ENCODE measurements at regions not wholly inside any gene's neighbourhood (a gene's known extent, or its start where the extent isn't known, plus 50 kb on each side); places are given as distances from the start of the nearest gene placed in this dataset.

DNA sequence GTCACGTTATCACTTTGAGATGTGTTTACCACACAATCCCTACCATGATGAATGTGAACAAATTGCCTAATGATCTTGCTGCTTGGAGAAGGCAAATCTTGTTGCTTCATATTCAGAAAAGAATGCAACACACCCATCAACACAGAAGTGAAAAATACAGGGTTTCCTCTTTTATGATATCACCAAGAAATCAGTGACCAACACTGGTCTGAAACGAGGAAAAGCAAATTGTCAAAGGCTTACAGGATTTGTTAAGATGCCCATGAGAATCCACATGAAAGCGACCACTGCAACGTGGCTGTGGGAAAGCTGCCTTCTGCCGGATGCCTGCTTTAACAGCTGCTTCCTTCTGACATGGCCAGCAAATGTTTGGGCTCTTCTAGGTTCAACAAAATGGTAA lies 397.6 kb upstream of the LRATD1 start:
- intact Hi-C loops (cut with micrococcal nuclease), result no loop called here
- CTCF ChIA-PET, result no interaction called here

DNA sequence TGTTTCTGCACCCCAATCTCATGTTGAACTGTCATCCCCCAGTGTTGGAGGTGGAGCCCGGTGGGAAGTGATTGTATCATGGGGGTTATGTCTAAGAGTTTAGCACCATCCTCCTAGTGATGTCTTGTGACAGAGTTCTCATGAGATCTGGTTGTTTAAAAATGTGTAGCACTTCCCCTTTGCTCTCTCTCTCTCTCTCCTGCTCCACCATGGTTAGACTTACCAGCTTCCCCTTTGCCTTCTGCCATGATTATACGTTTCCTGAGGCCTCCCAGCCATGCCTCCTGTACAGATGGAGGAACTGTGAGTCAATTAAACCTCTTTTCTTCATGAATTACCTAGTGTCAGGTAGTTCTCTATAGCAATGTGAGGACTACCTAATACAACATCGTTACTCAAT lies 396.9 kb upstream of the LRATD1 start:
- H3K36me3 Mint-ChIP-seq (ENCODE audit: low read depth), result no peaks in the 10 kb centered on the region
- H3K4me1 Mint-ChIP-seq (ENCODE audit: low read depth), result no peaks in the 10 kb centered on the region
- H3K9me3 Mint-ChIP-seq, result no peaks in the 10 kb centered on the region
- no peak overlapping the region for H3K27ac Mint-ChIP-seq
- CTCF ChIA-PET, result no interaction called here
- no peak for DNase-seq
- no peak overlapping the region for H3K4me3 Mint-ChIP-seq
- H3K27me3 Mint-ChIP-seq (ENCODE audit: low read depth), result no peaks in the 10 kb centered on the region
- intact Hi-C loops (cut with micrococcal nuclease), result no loop called here

More for the DNA sequence above, 397.6 kb upstream of the LRATD1 start:
- Mint-ChIP-seq H3K27me3 (ENCODE audit: low read depth) (no peaks in the 10 kb centered on the region), H3K4me3 (no peak overlapping the region), H3K9me3 (no peaks in the 10 kb centered on the region), H3K36me3 (ENCODE audit: low read depth) (no peaks in the 10 kb centered on the region), H3K27ac (no peak overlapping the region), H3K4me1 (ENCODE audit: low read depth) (no peaks in the 10 kb centered on the region)
- DNase-seq, result no peak

DNA sequence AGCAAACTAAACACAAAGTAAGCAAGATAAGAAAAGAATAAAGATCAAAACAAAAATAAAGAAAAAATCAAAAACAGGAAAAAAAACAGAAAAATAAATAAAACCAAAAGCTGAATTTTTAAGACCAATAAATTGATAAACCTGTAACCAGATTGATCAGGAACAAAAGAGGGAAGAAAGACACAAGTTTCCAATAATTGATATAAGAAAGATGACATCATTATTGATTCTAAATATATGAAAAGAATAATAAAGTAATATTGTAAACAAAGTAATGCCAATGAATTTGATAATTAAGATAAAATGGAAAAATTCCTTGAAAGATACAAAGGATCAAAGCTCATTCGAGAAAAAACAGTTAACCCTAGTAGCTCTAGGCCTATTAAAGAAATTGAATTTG lies 394.6 kb upstream of the LRATD1 start:
- DNase-seq, result no peak
- intact Hi-C loops (cut with micrococcal nuclease), result no loop called here
- CTCF ChIA-PET, result no interaction called here
- H3K27ac Mint-ChIP-seq, result no peak overlapping the region
- no peaks in the 10 kb centered on the region for H3K4me1 Mint-ChIP-seq (ENCODE audit: low read depth)
- no peak overlapping the region for H3K4me3 Mint-ChIP-seq
- peaks cover 2% of the 10 kb centered on the region for H3K27me3 Mint-ChIP-seq (ENCODE audit: low read depth)
- no peaks in the 10 kb centered on the region for H3K9me3 Mint-ChIP-seq
- no peaks in the 10 kb centered on the region for H3K36me3 Mint-ChIP-seq (ENCODE audit: low read depth)

DNA sequence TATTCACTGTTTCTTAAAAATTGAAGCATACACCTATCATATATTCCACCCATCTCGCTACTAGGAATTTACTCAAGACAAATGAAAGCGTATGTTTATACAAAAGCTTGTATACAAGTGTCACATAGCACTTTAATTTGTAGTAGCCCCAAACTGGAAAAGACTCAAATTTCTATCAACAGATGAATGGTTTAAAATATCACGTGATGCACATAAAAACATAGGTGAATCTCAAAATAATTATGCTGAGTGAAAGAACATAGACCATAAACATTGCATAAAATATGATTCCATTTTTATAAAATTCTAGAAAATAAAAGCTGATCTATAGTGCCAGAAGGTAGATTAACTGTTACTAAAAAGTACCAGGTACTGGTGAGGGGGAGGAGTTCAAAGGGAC lies 392.9 kb upstream of the LRATD1 start:
- intact Hi-C loops (cut with micrococcal nuclease), result no loop called here
- H3K27ac Mint-ChIP-seq, result no peak overlapping the region
- no peak for DNase-seq
- CTCF ChIA-PET, result no interaction called here
- H3K4me1 Mint-ChIP-seq (ENCODE audit: low read depth), result no peaks in the 10 kb centered on the region
- peaks cover 2% of the 10 kb centered on the region for H3K27me3 Mint-ChIP-seq (ENCODE audit: low read depth)
- H3K4me3 Mint-ChIP-seq, result no peak overlapping the region
- H3K9me3 Mint-ChIP-seq, result peaks cover 3% of the 10 kb centered on the region
- no peaks in the 10 kb centered on the region for H3K36me3 Mint-ChIP-seq (ENCODE audit: low read depth)

DNA sequence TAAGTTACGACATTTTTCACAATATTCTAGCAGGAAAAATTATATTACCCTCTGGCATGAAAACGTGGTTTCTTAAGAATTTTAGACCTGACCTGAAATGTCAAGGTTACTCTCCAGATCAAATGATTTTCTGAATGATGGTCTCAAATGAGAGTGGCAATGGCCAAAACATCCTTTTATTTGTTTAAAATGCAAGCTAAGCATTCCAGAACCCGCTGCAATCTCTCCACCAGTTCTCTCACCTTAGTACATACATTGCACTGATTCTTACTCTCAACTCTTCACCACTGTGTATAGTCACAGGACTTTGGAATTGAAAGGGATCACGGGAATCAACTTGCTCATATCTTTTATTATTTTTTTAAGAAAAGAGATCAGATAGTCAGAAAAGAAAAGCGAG lies 391.6 kb upstream of the LRATD1 start:
- DNase-seq, result no peak
- Mint-ChIP-seq H3K27ac (no peak overlapping the region), H3K27me3 (ENCODE audit: low read depth) (peaks cover 2% of the 10 kb centered on the region), H3K4me3 (no peak overlapping the region), H3K9me3 (peaks cover 3% of the 10 kb centered on the region), H3K4me1 (ENCODE audit: low read depth) (no peaks in the 10 kb centered on the region), H3K36me3 (ENCODE audit: low read depth) (no peaks in the 10 kb centered on the region)
- CTCF ChIA-PET, result no interaction called here
- intact Hi-C loops (cut with micrococcal nuclease), result no loop called here

DNA sequence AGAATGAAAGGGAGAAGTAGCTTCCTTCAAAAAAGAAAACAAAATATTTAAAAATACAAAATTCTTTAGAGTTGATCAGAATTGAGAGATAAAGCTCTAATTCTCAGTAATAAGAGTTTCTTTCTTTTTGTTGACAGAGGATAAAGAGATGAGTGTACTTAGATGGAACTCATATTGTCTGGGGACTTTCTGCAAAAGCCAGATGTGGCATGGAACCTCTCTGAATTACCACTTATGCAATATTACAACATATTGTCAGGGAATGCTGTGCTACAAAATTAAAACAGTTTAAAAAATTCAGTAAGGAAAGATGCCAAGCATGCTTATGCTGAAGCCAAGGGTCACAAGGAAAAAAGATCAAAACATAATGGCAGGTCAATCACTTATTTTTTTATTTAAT lies 386.6 kb upstream of the LRATD1 start:
- no peak overlapping the region for H3K4me3 Mint-ChIP-seq
- H3K9me3 Mint-ChIP-seq, result peaks cover 9% of the 10 kb centered on the region
- intact Hi-C loops (cut with micrococcal nuclease), result no loop called here
- H3K27me3 Mint-ChIP-seq (ENCODE audit: low read depth), result peaks cover 2% of the 10 kb centered on the region
- no peak for DNase-seq
- no peaks in the 10 kb centered on the region for H3K36me3 Mint-ChIP-seq (ENCODE audit: low read depth)
- no peaks in the 10 kb centered on the region for H3K4me1 Mint-ChIP-seq (ENCODE audit: low read depth)
- no peak overlapping the region for H3K27ac Mint-ChIP-seq
- CTCF ChIA-PET, result no interaction called here

DNA sequence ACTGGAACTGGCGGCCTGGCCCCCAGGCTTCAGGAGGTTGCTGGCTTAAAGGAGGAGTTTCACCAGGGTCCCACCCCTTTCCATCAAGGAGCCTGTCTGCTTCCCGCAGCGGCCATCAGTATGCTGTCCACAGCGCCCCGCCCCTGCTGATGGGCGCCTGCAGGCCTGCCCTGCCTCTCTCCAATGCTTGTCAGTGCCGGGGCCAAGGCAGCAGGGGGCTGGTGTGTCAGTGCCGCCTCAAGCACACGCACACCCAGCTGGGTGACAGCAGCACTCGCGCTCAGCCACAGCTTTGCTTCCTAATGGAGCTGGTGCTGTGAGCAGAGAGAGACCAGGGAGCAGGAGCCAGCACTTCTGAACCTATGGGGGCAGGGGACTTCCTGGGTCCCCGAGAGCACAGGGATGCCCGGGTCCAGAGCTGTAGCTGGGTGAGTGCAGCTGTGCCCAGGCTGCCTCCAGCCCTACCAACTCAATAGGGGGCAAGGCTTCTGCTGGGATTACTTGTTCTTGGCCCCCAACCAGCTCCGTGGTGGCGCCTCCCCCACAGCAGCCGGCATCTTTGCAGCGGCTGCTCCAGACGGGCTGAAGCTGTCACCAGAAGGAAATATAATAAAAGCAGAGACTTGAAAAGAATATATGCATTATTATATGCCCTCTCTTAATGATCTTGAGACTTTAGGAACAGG lies 377.2 kb upstream of the LRATD1 start:
- no peaks in the 10 kb centered on the region for H3K36me3 Mint-ChIP-seq (ENCODE audit: low read depth)
- no peaks in the 10 kb centered on the region for H3K27me3 Mint-ChIP-seq (ENCODE audit: low read depth)
- intact Hi-C loops (cut with micrococcal nuclease), result no loop called here
- H3K27ac Mint-ChIP-seq, result no peak overlapping the region
- H3K9me3 Mint-ChIP-seq, result peaks cover 7% of the 10 kb centered on the region
- no peak overlapping the region for H3K4me3 Mint-ChIP-seq
- CTCF ChIA-PET, result no interaction called here
- no peaks in the 10 kb centered on the region for H3K4me1 Mint-ChIP-seq (ENCODE audit: low read depth)
- DNase-seq, result no peak

DNA sequence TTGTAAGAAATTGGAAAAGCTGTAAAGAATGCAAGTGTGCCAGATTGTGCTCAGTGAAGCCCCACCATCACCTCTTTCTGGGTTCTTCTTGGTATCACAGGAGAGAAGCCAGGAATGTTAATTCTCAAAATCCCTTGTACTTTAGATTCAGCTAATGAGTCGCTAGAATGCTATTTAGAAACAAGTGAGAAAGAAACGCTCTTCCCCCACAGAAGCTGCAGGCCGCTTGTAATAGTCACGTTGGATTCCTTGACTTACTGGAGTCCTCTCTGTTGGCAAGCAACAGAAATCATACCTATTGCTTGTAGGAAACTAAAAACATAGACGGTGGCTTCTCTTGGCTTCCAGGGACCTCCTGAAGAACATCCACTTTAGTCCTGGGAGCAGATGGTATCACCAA lies 375.6 kb upstream of the LRATD1 start:
- Mint-ChIP-seq H3K9me3 (peaks cover 2% of the 10 kb centered on the region), H3K36me3 (ENCODE audit: low read depth) (no peaks in the 10 kb centered on the region), H3K4me3 (no peak overlapping the region), H3K4me1 (ENCODE audit: low read depth) (no peaks in the 10 kb centered on the region), H3K27ac (no peak overlapping the region), H3K27me3 (ENCODE audit: low read depth) (no peaks in the 10 kb centered on the region)
- DNase-seq, result no peak
- CTCF ChIA-PET, result no interaction called here
- intact Hi-C loops (cut with micrococcal nuclease), result no loop called here

DNA sequence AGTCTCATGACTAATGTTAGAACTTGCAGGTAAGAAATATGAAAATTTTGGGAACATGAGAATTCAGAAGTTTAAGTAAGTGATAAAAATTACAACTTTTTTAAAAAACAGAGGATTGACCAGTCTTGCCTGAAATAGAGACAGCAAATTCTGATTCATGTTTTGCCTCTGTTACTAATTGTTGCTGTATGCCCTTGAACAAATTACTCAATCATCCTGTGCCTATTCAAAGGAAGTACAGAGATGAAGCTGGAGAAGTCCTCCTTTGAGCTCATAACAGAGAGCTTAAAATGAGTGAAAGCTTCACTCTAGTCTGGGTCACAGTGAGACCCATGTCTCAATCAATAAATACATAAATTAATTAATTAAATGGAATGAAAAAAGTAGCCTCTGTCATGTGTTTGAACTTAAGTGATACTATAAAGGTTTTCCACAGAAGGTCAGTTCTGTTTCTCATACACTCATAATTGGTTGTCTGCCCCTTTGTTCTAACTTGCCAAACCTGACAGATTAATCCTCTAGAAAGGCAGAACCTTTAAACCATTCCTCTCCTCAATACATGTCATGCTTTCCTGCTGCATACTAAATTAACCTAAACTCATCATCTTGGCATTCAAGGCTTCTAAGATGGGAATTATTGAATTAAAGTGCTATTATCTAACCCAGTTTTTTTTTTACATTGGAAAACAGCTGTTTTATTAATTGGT lies 374.6 kb upstream of the LRATD1 start:
- peaks cover 2% of the 10 kb centered on the region for H3K9me3 Mint-ChIP-seq

DNA sequence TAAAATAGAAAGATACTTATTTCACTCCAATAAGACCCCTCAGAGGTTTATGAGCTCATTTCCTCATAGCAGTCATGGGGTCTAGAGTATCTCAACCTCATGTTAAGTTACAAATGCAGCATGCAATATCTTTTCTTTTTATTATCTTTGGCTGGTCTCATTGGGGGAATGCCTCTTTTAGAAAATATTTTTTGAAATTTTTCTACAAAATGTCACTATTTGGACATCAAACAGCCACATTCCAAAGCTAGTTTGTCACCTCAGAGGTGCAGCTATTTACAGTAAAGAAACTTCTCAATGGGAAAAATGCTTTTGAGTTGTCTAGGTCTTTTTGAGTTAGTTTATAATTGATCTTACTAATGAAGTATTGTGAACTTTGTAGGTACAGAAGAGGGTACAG lies 370.7 kb upstream of the LRATD1 start:
- Mint-ChIP-seq H3K4me1 (ENCODE audit: low read depth) (no peaks in the 10 kb centered on the region), H3K27ac (no peak overlapping the region), H3K36me3 (ENCODE audit: low read depth) (no peaks in the 10 kb centered on the region), H3K27me3 (ENCODE audit: low read depth) (no peaks in the 10 kb centered on the region), H3K4me3 (no peak overlapping the region), H3K9me3 (peaks cover 2% of the 10 kb centered on the region)
- intact Hi-C loops (cut with micrococcal nuclease), result no loop called here
- CTCF ChIA-PET, result no interaction called here
- no peak for DNase-seq

More for the DNA sequence above, 374.6 kb upstream of the LRATD1 start:
- CTCF ChIA-PET, result no interaction called here
- H3K4me3 Mint-ChIP-seq, result no peak overlapping the region
- intact Hi-C loops (cut with micrococcal nuclease), result no loop called here
- no peaks in the 10 kb centered on the region for H3K36me3 Mint-ChIP-seq (ENCODE audit: low read depth)
- no peak for DNase-seq
- H3K27ac Mint-ChIP-seq, result no peak overlapping the region
- no peaks in the 10 kb centered on the region for H3K27me3 Mint-ChIP-seq (ENCODE audit: low read depth)
- no peaks in the 10 kb centered on the region for H3K4me1 Mint-ChIP-seq (ENCODE audit: low read depth)

DNA sequence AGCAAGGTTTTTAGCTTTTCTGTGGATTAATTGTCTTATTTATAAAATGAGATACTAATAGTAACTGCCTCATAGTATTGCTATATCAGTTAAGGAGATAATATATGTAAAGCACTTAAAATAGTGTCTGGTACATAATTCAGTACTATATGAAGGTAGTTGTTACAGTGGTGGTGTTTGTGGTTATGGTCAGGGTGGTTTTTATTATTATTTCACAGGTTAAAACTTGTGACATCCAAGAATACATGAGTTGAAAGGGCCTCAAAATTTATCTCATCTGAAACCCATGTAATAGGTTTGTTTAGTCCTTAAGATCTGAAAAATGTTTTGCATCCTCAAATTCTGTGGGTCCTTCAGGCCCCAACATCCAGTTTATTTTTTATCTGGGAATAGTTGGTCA lies 369.5 kb upstream of the LRATD1 start:
- Mint-ChIP-seq H3K36me3 (ENCODE audit: low read depth) (no peaks in the 10 kb centered on the region), H3K27me3 (ENCODE audit: low read depth) (no peaks in the 10 kb centered on the region), H3K4me3 (no peak overlapping the region), H3K4me1 (ENCODE audit: low read depth) (no peaks in the 10 kb centered on the region), H3K27ac (no peak overlapping the region), H3K9me3 (no peaks in the 10 kb centered on the region)
- no peak for DNase-seq
- intact Hi-C loops (cut with micrococcal nuclease), result no loop called here
- CTCF ChIA-PET, result no interaction called here

DNA sequence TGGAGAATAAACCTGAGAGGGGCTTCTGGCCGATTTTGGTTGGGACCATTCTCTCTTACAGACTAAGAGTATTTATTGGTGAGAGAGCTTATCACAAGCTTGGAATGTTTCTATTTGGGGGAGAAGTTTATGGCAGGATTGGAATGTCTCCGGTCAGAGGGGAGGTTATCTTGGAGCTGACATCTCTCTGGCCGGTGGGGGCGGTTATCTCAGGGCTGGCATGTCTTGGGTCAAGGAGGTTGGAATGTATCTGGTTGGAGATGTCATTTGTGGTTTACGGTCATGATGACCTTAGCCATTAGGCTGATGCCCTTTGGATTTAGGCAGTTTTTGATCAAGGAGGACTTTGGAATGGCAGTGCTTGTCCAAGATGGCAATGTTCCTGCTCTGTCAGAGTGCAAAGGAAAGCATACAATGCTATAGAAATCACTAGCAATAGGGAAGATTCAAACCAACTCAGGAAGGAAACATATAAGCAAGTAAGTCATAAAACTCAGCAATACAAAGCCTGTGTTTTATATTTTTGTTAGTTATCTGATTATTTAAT lies 362.4 kb upstream of the LRATD1 start:
- CTCF ChIA-PET, result no interaction called here
- H3K4me3 Mint-ChIP-seq, result no peak overlapping the region
- DNase-seq, result no peak
- H3K27ac Mint-ChIP-seq, result no peak overlapping the region
- intact Hi-C loops (cut with micrococcal nuclease), result no loop called here
- no peaks in the 10 kb centered on the region for H3K4me1 Mint-ChIP-seq (ENCODE audit: low read depth)
- no peaks in the 10 kb centered on the region for H3K36me3 Mint-ChIP-seq (ENCODE audit: low read depth)
- peaks cover 2% of the 10 kb centered on the region for H3K9me3 Mint-ChIP-seq
- no peaks in the 10 kb centered on the region for H3K27me3 Mint-ChIP-seq (ENCODE audit: low read depth)

DNA sequence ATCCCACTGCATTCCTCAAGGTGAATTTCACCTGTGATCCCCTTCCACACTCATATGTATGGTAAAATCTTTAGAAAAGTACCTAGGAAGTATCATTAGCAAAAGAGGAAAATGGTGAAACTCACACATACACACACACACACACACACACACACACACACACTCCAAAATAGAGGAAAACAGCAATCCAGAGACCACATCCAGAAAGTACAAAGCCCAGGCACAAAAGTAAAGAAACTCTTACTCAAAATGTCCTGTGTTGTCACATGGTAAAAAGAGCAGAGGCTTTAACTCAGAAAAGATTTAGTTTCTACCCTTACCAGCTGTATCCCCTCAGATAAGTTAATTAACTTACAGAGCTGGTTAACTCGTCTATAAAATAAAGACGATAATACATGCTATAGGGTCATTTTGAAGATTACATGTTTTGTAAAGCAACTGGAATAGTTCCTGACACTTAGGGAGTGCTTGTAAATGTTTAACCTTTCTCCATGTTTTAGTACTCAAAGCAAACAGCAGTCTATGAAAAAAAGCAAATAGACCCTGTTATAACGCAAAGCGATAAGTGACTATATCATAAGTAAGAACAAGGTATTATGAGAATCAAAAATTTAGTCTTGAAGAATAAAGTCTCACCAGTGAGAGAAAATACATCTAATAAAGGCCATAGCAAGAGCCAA lies 360.0 kb upstream of the LRATD1 start:
- intact Hi-C loops (cut with micrococcal nuclease), result no loop called here
- Mint-ChIP-seq H3K27me3 (ENCODE audit: low read depth) (no peaks in the 10 kb centered on the region), H3K36me3 (ENCODE audit: low read depth) (no peaks in the 10 kb centered on the region), H3K4me3 (no peak overlapping the region), H3K4me1 (ENCODE audit: low read depth) (no peaks in the 10 kb centered on the region), H3K27ac (no peak overlapping the region), H3K9me3 (peaks cover 2% of the 10 kb centered on the region)
- no peak for DNase-seq
- CTCF ChIA-PET, result no interaction called here

All from activated naive CD4-positive, alpha-beta T cell treated with anti-CD3 and anti-CD28 coated beads for 36 hours (primary cell).